H1 (cell line): ENCODE measurements at regions not wholly inside any gene's neighbourhood (a gene's known extent, or its start where the extent isn't known, plus 50 kb on each side); places are given as distances from the start of the nearest gene placed in this dataset.
A peak's percentile ranks its signal among the peaks of the same experiment; 100 is the strongest.

Experiments
- CTCF ChIA-PET: fragments of 300-600 bp; sonication (Branson Sonifier 250); formaldehyde crosslinking; loops from one replicate; lab custom pipeline; 2021; ENCODE audit not compliant: partially characterized antibody; lab: Charles Lee
- POLR2A ChIA-PET: fragments of 300-600 bp; sonication (Branson Sonifier 250); formaldehyde crosslinking; loops from one replicate; lab custom pipeline; 2021; ENCODE audit warnings: inconsistent platforms; ENCODE audit not compliant: partially characterized antibody; lab: Charles Lee
- DNase-seq, 2 experiments: peaks; one replicate each; pipeline versions ENCODE4 v3.0.0 to v3.0.0-alpha.2; 2010 to 2022; ENCODE audit warnings: low spot score in 2 of 2, low read depth in 1 of 2, mixed read lengths in 1 of 2
- FAIRE-seq: peaks from 2 replicates; lab custom pipeline; 2011; peaks lifted over from hg19 to GRCh38; lab: Jason Lieb, UNC
- H2AFZ ChIP-seq: 2 replicates; pipeline ENCODE4 v1.8.1; 2012; ENCODE audit warnings: low read length, inconsistent platforms
- H2AK5ac ChIP-seq: 2 replicates; pipeline ENCODE4 v1.6.1; 2013; ENCODE audit warnings: low read depth, low read length
- H2BK120ac ChIP-seq: replicated peaks from 2 replicates; pipeline ENCODE3; 2013; ENCODE audit warnings: low read depth, low read length, inconsistent platforms
- H2BK12ac ChIP-seq: 2 replicates; pipeline ENCODE4 v1.6.1; 2013; ENCODE audit warnings: low read depth, low read length
- H2BK15ac ChIP-seq: 2 replicates; pipeline ENCODE4 v1.6.1; 2013; ENCODE audit warnings: low read length
- H2BK20ac ChIP-seq: 2 replicates; pipeline ENCODE4 v1.6.1; 2013; ENCODE audit warnings: low read length
- H2BK5ac ChIP-seq: 2 replicates; pipeline ENCODE4 v1.6.1; 2013; ENCODE audit warnings: low read depth, low read length
- H3K14ac ChIP-seq: 2 replicates; pipeline ENCODE4 v1.6.1; 2013; ENCODE audit warnings: inconsistent platforms; ENCODE audit not compliant: insufficient read length
- H3K18ac ChIP-seq: 2 replicates; pipeline ENCODE4 v1.6.1; 2013; ENCODE audit warnings: low read length; ENCODE audit errors: extremely low read depth
- H3K23ac ChIP-seq: 2 replicates; pipeline ENCODE4 v1.6.1; 2013; ENCODE audit warnings: inconsistent platforms; ENCODE audit not compliant: insufficient read length
- H3K23me2 ChIP-seq: 2 replicates; pipeline ENCODE4 v1.6.1; 2013; ENCODE audit warnings: low read depth, low read length
- H3K27ac ChIP-seq: 2 replicates; pipeline ENCODE4 v1.6.1; 2011; ENCODE audit warnings: low read depth, low read length, inconsistent platforms
- H3K27me3 ChIP-seq, 4 experiments: replicated peaks in 1 of 4; 1 replicate in 1 of 4; 2 replicates in 3 of 4; pipeline versions ENCODE4 v1.6.1 to v1.8.1; 2011 to 2013; ENCODE audit warnings: low read length in 3 of 4, mild to moderate bottlenecking in 3 of 4, inconsistent platforms in 2 of 4, mixed read lengths in 2 of 4, moderate library complexity in 1 of 4; ENCODE audit not compliant: control insufficient read depth in 3 of 4, insufficient read depth in 3 of 4; ENCODE audit errors: extremely low read depth in 1 of 4
- H3K36me3 ChIP-seq, 4 experiments: 2 replicates each; pipeline versions ENCODE4 v1.6.1 to v1.8.1; 2011 to 2013; ENCODE audit warnings: mild to moderate bottlenecking in 4 of 4, low read length in 3 of 4, moderate library complexity in 2 of 4, control low read depth in 1 of 4, inconsistent platforms in 1 of 4; ENCODE audit not compliant: insufficient read depth in 4 of 4, control insufficient read depth in 2 of 4
- H3K4ac ChIP-seq: replicated peaks from 2 replicates; pipeline ENCODE3; 2013; ENCODE audit warnings: low read length, low read depth, mixed read lengths, inconsistent platforms; ENCODE audit not compliant: insufficient read length
- H3K4me1 ChIP-seq, 4 experiments: replicated peaks in 1 of 4; 1 replicate in 1 of 4; 2 replicates in 3 of 4; pipeline versions ENCODE4 v1.6.1 to v1.8.1; 2011 to 2013; ENCODE audit warnings: low read length in 3 of 4, inconsistent platforms in 2 of 4, mixed read lengths in 1 of 4; ENCODE audit not compliant: insufficient read depth in 4 of 4, control insufficient read depth in 3 of 4
- H3K4me2 ChIP-seq, 2 experiments: 2 replicates each; pipeline versions ENCODE4 v1.6.1 to v1.8.1; 2011 to 2013; ENCODE audit warnings: low read depth in 2 of 2, low read length in 2 of 2, control low read depth in 1 of 2, inconsistent platforms in 1 of 2, mild to moderate bottlenecking in 1 of 2; ENCODE audit not compliant: insufficient read depth in 1 of 2
- H3K4me3 ChIP-seq, 4 experiments: fragments of 200-600, 300-600 bp in 1 of 4; sonication (generic), shearing (Covaris generic), sonication (Bioruptor Twin) in 1 of 4; 2 replicates each; pipeline versions ENCODE4 v1.5.1 to v1.8.1; 2011 to 2016; ENCODE audit warnings: low read length in 4 of 4, low read depth in 3 of 4, control low read depth in 2 of 4, inconsistent platforms in 2 of 4, mild to moderate bottlenecking in 2 of 4, mixed read lengths in 1 of 4, moderate library complexity in 1 of 4; ENCODE audit not compliant: insufficient read depth in 2 of 4; ENCODE audit errors: extremely low read depth in 1 of 4
- H3K56ac ChIP-seq: replicated peaks from 2 replicates; pipeline ENCODE3; 2013; ENCODE audit warnings: low read depth, mild to moderate bottlenecking, mixed read lengths, low read length, inconsistent platforms; ENCODE audit not compliant: insufficient read length
- H3K79me1 ChIP-seq: 2 replicates; pipeline ENCODE4 v1.6.1; 2013; ENCODE audit warnings: low read depth, low read length, control low read depth
- H3K79me2 ChIP-seq, 2 experiments: 2 replicates each; pipeline versions ENCODE4 v1.6.1 to v1.8.1; 2012 to 2013; ENCODE audit warnings: low read length in 2 of 2, mild to moderate bottlenecking in 2 of 2, inconsistent platforms in 1 of 2; ENCODE audit not compliant: insufficient read depth in 2 of 2, control insufficient read depth in 1 of 2
- H3K9ac ChIP-seq, 4 experiments: replicated peaks in 1 of 4; 1 replicate in 1 of 4; 2 replicates in 3 of 4; pipeline versions ENCODE4 v1.6.1 to v1.8.1; 2011 to 2013; ENCODE audit warnings: low read depth in 3 of 4, low read length in 3 of 4, control low read depth in 2 of 4, mild to moderate bottlenecking in 2 of 4, moderate library complexity in 2 of 4, inconsistent platforms in 1 of 4; ENCODE audit errors: extremely low read depth in 1 of 4
- H3K9me3 ChIP-seq, 2 experiments: 2 replicates each; pipeline versions ENCODE4 v1.6.1 to v1.8.1; 2012 to 2013; ENCODE audit warnings: mild to moderate bottlenecking in 2 of 2, moderate library complexity in 2 of 2, control low read depth in 1 of 2, inconsistent platforms in 1 of 2, low read depth in 1 of 2, low read length in 1 of 2, mixed read lengths in 1 of 2; ENCODE audit not compliant: insufficient read depth in 2 of 2
- H4K20me1 ChIP-seq, 2 experiments: replicated peaks in 1 of 2; 2 replicates each; pipeline versions ENCODE3 to v1.8.1; 2011 to 2013; ENCODE audit warnings: inconsistent platforms in 2 of 2, low read length in 2 of 2, mild to moderate bottlenecking in 1 of 2; ENCODE audit not compliant: insufficient read depth in 2 of 2, control insufficient read depth in 1 of 2
- H4K5ac ChIP-seq: 2 replicates; pipeline ENCODE4 v1.6.1; 2013; ENCODE audit warnings: low read length, low read depth, mixed read lengths, inconsistent platforms; ENCODE audit not compliant: insufficient read length
- H4K8ac ChIP-seq: 2 replicates; pipeline ENCODE4 v1.8.0; 2013; ENCODE audit warnings: mild to moderate bottlenecking, moderate library complexity, low read length, inconsistent platforms; ENCODE audit not compliant: insufficient read depth; ENCODE audit errors: extremely low read depth
- H4K91ac ChIP-seq: replicated peaks from 2 replicates; pipeline ENCODE3; 2013; ENCODE audit warnings: low read length, mixed read lengths, inconsistent platforms; ENCODE audit not compliant: insufficient read length
- ASH2L ChIP-seq: fragments of 200-600, 300-600 bp; sonication (generic); IDR thresholded peaks from one replicate; pipeline ENCODE4 v1.7.1; 2017; ENCODE audit warnings: low read length
- CREB1 ChIP-seq: IDR thresholded peaks from 2 replicates; pipeline ENCODE4 v1.6.1; 2012; ENCODE audit warnings: inconsistent platforms
- RBBP5 ChIP-seq: IDR thresholded peaks from 2 replicates; pipeline ENCODE4 v1.7.1; 2012; ENCODE audit warnings: low read depth, mild to moderate bottlenecking, inconsistent platforms, low read length, moderate library complexity, borderline replicate concordance
- TEAD4 ChIP-seq: IDR thresholded peaks from 2 replicates; pipeline ENCODE4 v1.6.1; 2012; ENCODE audit warnings: low read depth, low read length, inconsistent platforms, mixed read lengths
- WGBS, 2 experiments: shearing (Covaris generic) in 1 of 2; methylation state at CpG; one replicate each; pipeline versions ENCODE4 v1.1.6 to v1.1.7; 2013 to 2015; ENCODE audit warnings: low lambda C conversion rate in 2 of 2, mixed read lengths in 2 of 2, inconsistent platforms in 1 of 2, low coverage in 1 of 2, missing lambda C conversion rate in 1 of 2; ENCODE audit not compliant: insufficient replicate concordance in 2 of 2, insufficient coverage in 1 of 2, insufficient read length in 1 of 2; ENCODE audit errors: extremely low coverage in 1 of 2, missing lambda C conversion rate in 1 of 2; 5-methylcytosine and 5-hydroxymethylcytosine counted together
- TF ChIP-seq, protein P1 (sequence below): IDR thresholded peaks from 2 replicates; pipeline ENCODE4 v1.6.1; 2011; ENCODE audit warnings: low read length, improper control_type of control experiment

DNA sequence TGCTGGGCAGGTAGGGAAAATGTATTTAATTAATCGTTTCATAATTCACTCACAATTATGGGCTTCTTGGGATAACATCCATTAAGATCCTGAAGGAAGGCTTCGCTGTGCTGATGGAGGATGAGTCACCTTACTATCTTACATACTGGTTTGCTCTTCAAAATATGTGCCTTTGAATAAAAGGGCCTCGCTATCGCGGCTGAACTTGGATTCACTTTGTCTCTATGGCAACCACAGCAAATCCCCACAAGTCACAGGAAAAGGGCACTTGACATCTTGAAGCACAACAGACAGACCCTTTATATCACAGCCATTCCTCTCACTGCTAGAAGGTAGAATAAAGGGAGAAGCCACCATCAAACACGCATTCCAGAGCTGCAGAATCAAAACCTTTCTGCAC lies 141.3 kb upstream of the MYLIP start:
- TF ChIP-seq CREB1 = no peak
- TF ChIP-seq, protein P1, sequence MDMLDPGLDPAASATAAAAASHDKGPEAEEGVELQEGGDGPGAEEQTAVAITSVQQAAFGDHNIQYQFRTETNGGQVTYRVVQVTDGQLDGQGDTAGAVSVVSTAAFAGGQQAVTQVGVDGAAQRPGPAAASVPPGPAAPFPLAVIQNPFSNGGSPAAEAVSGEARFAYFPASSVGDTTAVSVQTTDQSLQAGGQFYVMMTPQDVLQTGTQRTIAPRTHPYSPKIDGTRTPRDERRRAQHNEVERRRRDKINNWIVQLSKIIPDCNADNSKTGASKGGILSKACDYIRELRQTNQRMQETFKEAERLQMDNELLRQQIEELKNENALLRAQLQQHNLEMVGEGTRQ = no peak
- no peak for TF ChIP-seq ASH2L
- TF ChIP-seq RBBP5 = no peak
- no peak for TF ChIP-seq TEAD4
- TF ChIP-seq, all 59 proteins: peak for 0
- H2BK15ac ChIP-seq = 0 out of 2 replicates have a peak overlapping the region, but pooled peaks have one; percentile 47
- H3K36me3 ChIP-seq = no peaks in the 10 kb centered on the region; a peak in 2 of 8 replicates
- no peak overlapping the region for H3K4me3 ChIP-seq
- H2AK5ac ChIP-seq = no peak overlapping the region
- no peak overlapping the region for H2BK20ac ChIP-seq
- H2BK120ac ChIP-seq = no peak overlapping the region
- H3K4ac ChIP-seq = no peak overlapping the region
- no peaks in the 10 kb centered on the region for H3K79me1 ChIP-seq
- H3K27me3 ChIP-seq = no peaks in the 10 kb centered on the region; a peak in 1 of 7 replicates
- no peak overlapping the region for H3K56ac ChIP-seq
- no peak overlapping the region for H4K91ac ChIP-seq
- no peaks in the 10 kb centered on the region for H4K20me1 ChIP-seq
- H3K18ac ChIP-seq = no peak overlapping the region
- ChIA-PET CTCF (interaction anchor here (0.9 to 1.6 kb wide), 3 partner anchors 9 to 299 kb away, joined by 3 to 4 read pairs (median 3); no protein-coding TSS in a partner anchor), POLR2A (interaction anchor here (1.2 kb wide), 1 partner anchor 141 kb away, joined by 3 read pairs; the partner anchor contains the start of gene MYLIP)
- H3K4me2 ChIP-seq = no peak overlapping the region
- no peak overlapping the region for H4K5ac ChIP-seq
- peak overlapping the region; percentile 22; the same call in 1 of the 2 replicates for H2BK12ac ChIP-seq
- WGBS, 2 experiments = 80% methylated on average over 6 of the region's 6 CpGs; no CpG with 5 or more reads in 1 of the 2 experiments
- H2BK5ac ChIP-seq = no peak overlapping the region
- DNase-seq (no peak), FAIRE-seq (no peak)
- H3K23ac ChIP-seq = no peak overlapping the region
- H3K23me2 ChIP-seq = no peaks in the 10 kb centered on the region
- no peak overlapping the region for H3K9ac ChIP-seq
- H3K4me1 ChIP-seq = peaks cover 0 to 6% (median 0%) of the 10 kb centered on the region in 4 experiments; a peak in 1 of 7 replicates
- no peak overlapping the region for H4K8ac ChIP-seq
- H2AFZ ChIP-seq = no peak overlapping the region
- H3K79me2 ChIP-seq = no peaks in the 10 kb centered on the region
- no peak overlapping the region for H3K27ac ChIP-seq
- H3K9me3 ChIP-seq = no peaks in the 10 kb centered on the region
- H3K14ac ChIP-seq = no peak overlapping the region
